Epithelial cell of esophagus (primary cell): ENCODE measurements at regions not wholly inside any gene's neighbourhood (a gene's known extent, or its start where the extent isn't known, plus 50 kb on each side); places are given as distances from the start of the nearest gene placed in this dataset.

ENCODE experiments used
- DNase-seq: peaks from one replicate; pipeline ENCODE4 v3.0.0; 2010; ENCODE audit warnings: low read depth
- H3K4me3 ChIP-seq: 2 replicates; pipeline ENCODE4 v1.5.1; 2011; ENCODE audit warnings: mild to moderate bottlenecking, low read length, control low read depth
- TF ChIP-seq, protein P1 (sequence below): IDR thresholded peaks from 2 replicates; pipeline ENCODE4 v1.5.1; 2011; ENCODE audit warnings: low read depth, mild to moderate bottlenecking, low read length, control low read depth, inconsistent platforms; ENCODE audit not compliant: insufficient read depth; ENCODE audit errors: missing control alignments

DNA sequence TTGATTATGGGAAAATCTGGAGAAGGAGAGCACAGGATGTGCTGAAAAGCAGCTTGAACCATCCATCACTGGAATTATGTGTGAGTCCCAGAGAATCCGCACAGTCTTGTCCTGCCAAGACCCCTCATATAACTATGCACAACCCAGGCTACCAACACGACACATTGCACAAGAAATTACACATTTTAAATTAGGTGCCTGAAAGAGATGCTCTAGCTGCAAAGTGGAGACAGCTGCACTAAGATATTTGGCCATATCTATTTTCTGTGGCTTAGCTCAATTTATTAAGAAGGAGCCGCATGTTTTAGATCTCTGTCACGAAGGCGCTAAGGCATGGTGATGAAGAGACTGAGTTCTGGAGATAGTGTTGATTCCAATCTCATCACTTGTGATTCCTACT lies 1308.4 kb downstream of the CDH8 start:
- TF ChIP-seq, protein P1, sequence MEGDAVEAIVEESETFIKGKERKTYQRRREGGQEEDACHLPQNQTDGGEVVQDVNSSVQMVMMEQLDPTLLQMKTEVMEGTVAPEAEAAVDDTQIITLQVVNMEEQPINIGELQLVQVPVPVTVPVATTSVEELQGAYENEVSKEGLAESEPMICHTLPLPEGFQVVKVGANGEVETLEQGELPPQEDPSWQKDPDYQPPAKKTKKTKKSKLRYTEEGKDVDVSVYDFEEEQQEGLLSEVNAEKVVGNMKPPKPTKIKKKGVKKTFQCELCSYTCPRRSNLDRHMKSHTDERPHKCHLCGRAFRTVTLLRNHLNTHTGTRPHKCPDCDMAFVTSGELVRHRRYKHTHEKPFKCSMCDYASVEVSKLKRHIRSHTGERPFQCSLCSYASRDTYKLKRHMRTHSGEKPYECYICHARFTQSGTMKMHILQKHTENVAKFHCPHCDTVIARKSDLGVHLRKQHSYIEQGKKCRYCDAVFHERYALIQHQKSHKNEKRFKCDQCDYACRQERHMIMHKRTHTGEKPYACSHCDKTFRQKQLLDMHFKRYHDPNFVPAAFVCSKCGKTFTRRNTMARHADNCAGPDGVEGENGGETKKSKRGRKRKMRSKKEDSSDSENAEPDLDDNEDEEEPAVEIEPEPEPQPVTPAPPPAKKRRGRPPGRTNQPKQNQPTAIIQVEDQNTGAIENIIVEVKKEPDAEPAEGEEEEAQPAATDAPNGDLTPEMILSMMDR, result no peak
- no peak for DNase-seq
- H3K4me3 ChIP-seq, result no peak overlapping the region

DNA sequence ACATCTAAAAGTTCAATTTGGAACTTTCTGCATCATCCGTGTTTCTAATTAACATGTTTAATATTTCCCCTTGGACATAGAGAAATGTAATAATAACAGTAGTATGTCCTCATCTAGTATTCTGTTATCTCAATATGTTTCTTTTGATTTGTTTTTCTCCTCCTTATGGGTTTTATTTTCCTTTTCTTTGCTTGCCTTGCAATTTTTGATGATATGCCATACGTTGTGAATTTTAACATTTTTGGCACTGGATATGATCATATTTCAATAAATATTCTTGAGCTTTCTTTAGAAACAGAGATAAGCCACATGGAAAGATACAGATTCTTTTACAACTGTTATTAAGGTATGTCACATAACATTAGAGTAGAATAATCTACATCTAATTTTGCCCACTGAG lies 1316.2 kb downstream of the CDH8 start:
- DNase-seq, result no peak
- TF ChIP-seq, protein P1, result no peak
- no peak overlapping the region for H3K4me3 ChIP-seq

DNA sequence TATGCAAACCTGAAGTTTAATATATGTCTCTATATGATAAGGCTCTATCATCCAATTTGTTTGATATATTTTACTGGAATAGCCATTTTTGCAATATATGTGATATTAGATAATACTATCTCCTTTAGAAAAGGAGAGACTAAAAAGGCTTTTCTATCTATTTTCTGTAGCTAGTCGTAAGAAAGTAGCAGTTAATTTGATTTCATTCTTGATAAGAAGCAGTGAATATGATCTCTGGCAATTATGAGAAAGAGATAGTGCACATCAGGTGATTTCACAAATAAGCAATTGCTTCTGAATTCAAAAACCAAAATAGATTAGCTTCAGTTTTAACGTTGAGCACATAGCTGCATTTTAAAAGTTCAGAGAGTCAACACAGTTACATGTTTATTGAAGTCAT lies 1318.4 kb downstream of the CDH8 start:
- TF ChIP-seq, protein P1, result no peak
- H3K4me3 ChIP-seq, result no peak overlapping the region
- no peak for DNase-seq

DNA sequence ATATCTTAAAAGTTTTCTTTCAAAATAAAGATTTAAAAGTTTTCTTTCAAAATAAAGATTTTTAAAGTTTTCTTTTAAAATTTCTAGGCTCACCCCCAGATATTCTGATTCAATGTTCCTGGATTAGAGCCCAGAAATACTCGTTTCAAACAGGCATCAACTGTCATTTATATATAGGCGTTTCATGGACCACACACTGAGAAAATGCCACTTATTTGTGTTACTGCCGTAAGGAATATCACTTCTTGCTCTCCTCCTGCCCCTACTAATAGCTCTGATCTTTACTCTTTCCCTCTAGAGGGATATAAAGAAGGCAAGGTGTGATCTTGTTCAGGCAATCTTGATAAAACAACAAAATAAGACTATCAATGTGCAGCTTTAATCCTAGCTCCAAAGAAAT lies 1324.1 kb downstream of the CDH8 start:
- no peak for DNase-seq
- TF ChIP-seq, protein P1, result no peak
- no peak overlapping the region for H3K4me3 ChIP-seq

DNA sequence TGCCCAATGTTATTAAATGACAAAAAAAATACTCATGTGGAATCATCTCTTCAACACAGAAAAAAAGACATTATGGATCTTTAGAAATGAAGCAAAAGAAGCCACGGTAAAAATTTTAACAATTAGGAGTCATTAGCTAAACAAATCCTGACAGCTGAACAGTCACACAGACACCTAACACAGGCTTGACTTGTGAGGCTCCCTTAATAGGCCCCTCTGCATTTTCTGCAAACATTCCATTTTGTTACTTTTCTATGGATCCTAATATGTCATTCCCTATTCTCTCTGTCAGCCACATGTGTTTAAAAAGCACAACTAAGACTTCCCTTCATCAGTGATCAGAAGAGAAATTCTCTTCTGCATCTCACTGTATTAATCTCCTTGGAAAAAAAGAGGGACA lies 1331.5 kb downstream of the CDH8 start:
- DNase-seq, result no peak
- no peak overlapping the region for H3K4me3 ChIP-seq
- TF ChIP-seq, protein P1, result no peak

DNA sequence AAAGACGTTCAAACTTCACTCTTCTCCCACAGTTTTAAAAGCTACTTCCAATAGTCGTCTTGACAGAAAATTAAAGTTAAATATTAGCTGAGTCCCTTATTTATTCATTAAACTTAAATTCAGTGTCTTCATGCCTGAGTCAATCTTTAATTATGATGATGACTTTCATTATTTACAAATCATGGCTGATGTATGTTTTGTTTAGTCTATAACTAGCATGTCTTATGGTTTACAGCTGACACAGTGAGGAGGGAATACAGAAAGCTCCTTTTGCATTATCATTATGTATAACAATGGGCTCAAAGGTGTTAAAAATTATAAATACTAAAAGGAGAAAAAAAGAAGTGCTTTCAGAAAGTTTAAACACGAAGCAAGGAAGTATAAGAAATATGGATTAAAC lies 1333.1 kb downstream of the CDH8 start:
- H3K4me3 ChIP-seq, result no peak overlapping the region
- no peak for DNase-seq
- TF ChIP-seq, protein P1, result no peak

DNA sequence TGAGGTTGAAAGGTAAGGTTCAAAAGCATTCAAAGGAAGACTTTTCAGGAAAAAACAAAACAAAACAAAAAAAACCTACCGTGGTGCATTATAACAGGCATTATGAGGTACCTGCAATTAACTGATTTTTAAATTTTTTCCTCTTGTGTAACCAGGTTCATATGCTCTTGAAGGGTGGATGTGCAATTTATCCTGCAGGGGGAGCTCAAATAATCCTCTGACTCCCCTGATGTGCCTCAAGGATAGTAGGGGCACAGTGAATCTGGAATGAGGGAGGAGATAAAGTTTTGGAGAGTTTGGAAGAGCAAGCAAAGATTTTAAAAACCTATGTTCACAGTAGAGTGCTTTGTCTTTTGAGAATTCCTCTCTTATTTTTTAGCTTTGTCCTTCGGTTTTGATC lies 1349.4 kb downstream of the CDH8 start:
- H3K4me3 ChIP-seq, result no peak overlapping the region
- TF ChIP-seq, protein P1, result no peak
- no peak for DNase-seq
